Panc1 (cell line): ENCODE measurements at regions not wholly inside any gene's neighbourhood (a gene's known extent, or its start where the extent isn't known, plus 50 kb on each side); places are given as distances from the start of the nearest gene placed in this dataset.

Experiments used
- CTCF ChIP-seq: fragments of 450-650 bp; IDR thresholded peaks from 2 replicates; pipeline ENCODE4 v1.5.1; 2017; ENCODE audit warnings: mild to moderate bottlenecking
- REST ChIP-seq, 2 experiments: IDR thresholded peaks; 2 replicates each; pipeline ENCODE4 v1.6.1; 2011 to 2012; ENCODE audit warnings: low read depth in 2 of 2, control low read depth in 1 of 2, low read length in 1 of 2, mild to moderate bottlenecking in 1 of 2, moderate library complexity in 1 of 2; ENCODE audit not compliant: insufficient read depth in 1 of 2

- TF ChIP-seq REST (IDR thresholded peaks at IDR 0.05; ENCODE audit: insufficient read depth in 1 of 2, low read depth in 2 of 2, low read length in 1 of 2) (no peak), CTCF (no peak)
These were observed 169.4 kb upstream of the NRXN1 start for GRCh38 chr2:51201295-51201694.
